ENCODE measurements at regions not wholly inside any gene's neighbourhood (a gene's known extent, or its start where the extent isn't known, plus 50 kb on each side); places are given as distances from the start of the nearest gene placed in this dataset.

GRCh38 chr13:27858046-27858445 lies 61.8 kb upstream of the PDX1 start:
- no peak overlapping the region for H3K27ac ChIP-seq
- no peak overlapping the region for H3K4me2 ChIP-seq
- H4K20me1 ChIP-seq (ENCODE audit: insufficient read depth), result no peaks in the 10 kb centered on the region
- H3K9ac ChIP-seq, result no peak overlapping the region
- H3K4me3 ChIP-seq (IDR thresholded peaks at IDR 0.05; ENCODE audit: insufficient read depth, low read depth, low read length), result no peak overlapping the region
- H3K79me2 ChIP-seq (ENCODE audit: insufficient read depth, low read depth), result no peaks in the 10 kb centered on the region
- no peaks in the 10 kb centered on the region for H3K27me3 ChIP-seq (ENCODE audit: insufficient read depth, low read depth)
- H3K4me1 ChIP-seq (ENCODE audit: low read depth, poor library complexity, severe bottlenecking), result no peaks in the 10 kb centered on the region
- no peak overlapping the region for H2AFZ ChIP-seq (ENCODE audit: low read depth)
- H3K36me3 ChIP-seq (ENCODE audit: insufficient read depth), result no peaks in the 10 kb centered on the region
- no peak for TF ChIP-seq CTCF (conservative IDR thresholded peaks at IDR 0.05; ENCODE audit: low read depth, low read length)

- TF ChIP-seq CTCF (conservative IDR thresholded peaks at IDR 0.05; ENCODE audit: low read depth, low read length), result no peak
- no peaks in the 10 kb centered on the region for H3K79me2 ChIP-seq (ENCODE audit: insufficient read depth, low read depth)
- H3K36me3 ChIP-seq (ENCODE audit: insufficient read depth), result no peaks in the 10 kb centered on the region
- no peak overlapping the region for H2AFZ ChIP-seq (ENCODE audit: low read depth)
- H3K4me3 ChIP-seq (IDR thresholded peaks at IDR 0.05; ENCODE audit: insufficient read depth, low read depth, low read length), result no peak overlapping the region
- no peaks in the 10 kb centered on the region for H3K27me3 ChIP-seq (ENCODE audit: insufficient read depth, low read depth)
- H3K27ac ChIP-seq, result no peak overlapping the region
- no peak overlapping the region for H3K4me2 ChIP-seq
- H4K20me1 ChIP-seq (ENCODE audit: insufficient read depth), result no peaks in the 10 kb centered on the region
- H3K9ac ChIP-seq, result no peak overlapping the region
- H3K4me1 ChIP-seq (ENCODE audit: low read depth, poor library complexity, severe bottlenecking), result no peaks in the 10 kb centered on the region
These were observed 59.1 kb upstream of the PDX1 start for GRCh38 chr13:27860743-27861142.

- Histone ChIP-seq H3K27ac (no peak overlapping the region), H3K36me3 (ENCODE audit: insufficient read depth) (no peaks in the 10 kb centered on the region), H3K79me2 (ENCODE audit: insufficient read depth, low read depth) (no peaks in the 10 kb centered on the region), H3K4me1 (ENCODE audit: low read depth, poor library complexity, severe bottlenecking) (no peaks in the 10 kb centered on the region), H2AFZ (ENCODE audit: low read depth) (no peak overlapping the region), H3K4me3 (IDR thresholded peaks at IDR 0.05; ENCODE audit: insufficient read depth, low read depth, low read length) (no peak overlapping the region), H3K9ac (no peak overlapping the region), H3K4me2 (no peak overlapping the region), H3K27me3 (ENCODE audit: insufficient read depth, low read depth) (no peaks in the 10 kb centered on the region), H4K20me1 (ENCODE audit: insufficient read depth) (no peaks in the 10 kb centered on the region)
- no peak for TF ChIP-seq CTCF (conservative IDR thresholded peaks at IDR 0.05; ENCODE audit: low read depth, low read length)
These were observed 58.6 kb upstream of the PDX1 start for GRCh38 chr13:27861165-27861564.

- Histone ChIP-seq H4K20me1 (ENCODE audit: insufficient read depth) (no peaks in the 10 kb centered on the region), H3K4me3 (IDR thresholded peaks at IDR 0.05; ENCODE audit: insufficient read depth, low read depth, low read length) (no peak overlapping the region), H3K27me3 (ENCODE audit: insufficient read depth, low read depth) (no peaks in the 10 kb centered on the region), H3K27ac (no peak overlapping the region), H2AFZ (ENCODE audit: low read depth) (no peak overlapping the region), H3K79me2 (ENCODE audit: insufficient read depth, low read depth) (no peaks in the 10 kb centered on the region), H3K36me3 (ENCODE audit: insufficient read depth) (no peaks in the 10 kb centered on the region), H3K9ac (no peak overlapping the region), H3K4me2 (no peak overlapping the region), H3K4me1 (ENCODE audit: low read depth, poor library complexity, severe bottlenecking) (no peaks in the 10 kb centered on the region)
- peak; percentile 68 for TF ChIP-seq CTCF (conservative IDR thresholded peaks at IDR 0.05; ENCODE audit: low read depth, low read length)
These were observed 51.0 kb upstream of the PDX1 start for GRCh38 chr13:27868641-27869435.
